Neural cell (in vitro differentiated cells): ENCODE measurements at regions not wholly inside any gene's neighbourhood (a gene's known extent, or its start where the extent isn't known, plus 50 kb on each side); places are given as distances from the start of the nearest gene placed in this dataset.

Source experiments
- H2AFZ ChIP-seq: fragments of 200-600, 300-800 bp; sonication (generic), shearing (Covaris generic); 2 replicates; pipeline ENCODE4 v1.6.0; 2014; ENCODE audit warnings: low read depth, mild to moderate bottlenecking, antibody characterized with exemption, low read length, moderate library complexity
- H3F3A ChIP-seq: fragments of 200-600 bp; shearing (Covaris generic); 2 replicates; pipeline ENCODE4 v1.6.1; 2016; ENCODE audit warnings: mild to moderate bottlenecking, moderate library complexity, mixed read lengths, antibody characterized with exemption, low read length; ENCODE audit not compliant: insufficient read depth, poor library complexity, severe bottlenecking
- H3K27ac ChIP-seq: fragments of 200-600, 300-800 bp; sonication (generic), shearing (Covaris generic); 2 replicates; pipeline ENCODE4 v1.5.1; 2014; ENCODE audit warnings: mild to moderate bottlenecking, low read length, moderate library complexity
- H3K27me3 ChIP-seq: fragments of 300-800, 200-600 bp; sonication (generic), shearing (Covaris generic); 2 replicates; pipeline ENCODE4 v1.6.0; 2014; ENCODE audit warnings: mild to moderate bottlenecking, low read depth, low read length, moderate library complexity; ENCODE audit not compliant: insufficient read depth
- H3K36me3 ChIP-seq: fragments of 300-800, 200-600 bp; sonication (generic), shearing (Covaris generic); 2 replicates; pipeline ENCODE4 v1.5.1; 2014; ENCODE audit warnings: mild to moderate bottlenecking, antibody characterized with exemption, low read length, moderate library complexity; ENCODE audit not compliant: insufficient read depth
- H3K4me2 ChIP-seq: fragments of 300-800, 200-600 bp; sonication (generic), shearing (Covaris generic); 2 replicates; pipeline ENCODE4 v1.6.0; 2014; ENCODE audit warnings: mild to moderate bottlenecking, low read length
- H3K4me3 ChIP-seq: fragments of 300-800, 200-600 bp; sonication (generic), shearing (Covaris generic); 2 replicates; pipeline ENCODE4 v1.5.1; 2014; ENCODE audit warnings: mild to moderate bottlenecking, low read length, moderate library complexity
- H3K79me2 ChIP-seq: fragments of 200-600 bp; shearing (Covaris generic); replicated peaks from 2 replicates; pipeline ENCODE4 v1.6.0; 2014; ENCODE audit warnings: mild to moderate bottlenecking, low read length, moderate library complexity; ENCODE audit not compliant: insufficient read depth
- H3K9ac ChIP-seq: fragments of 300-800, 200-600 bp; sonication (generic), shearing (Covaris generic); 2 replicates; pipeline ENCODE4 v1.6.1; 2016; ENCODE audit warnings: mild to moderate bottlenecking, low read length, mixed read lengths
- H3K9me2 ChIP-seq: fragments of 200-600 bp; shearing (Covaris generic); 2 replicates; pipeline ENCODE4 v1.6.1; 2016; ENCODE audit warnings: mild to moderate bottlenecking, low read length, mixed read lengths; ENCODE audit not compliant: insufficient read depth
- H3K9me3 ChIP-seq: fragments of 200-600, 300-800 bp; sonication (generic), shearing (Covaris generic); 2 replicates; pipeline ENCODE4 v1.6.1; 2016; ENCODE audit warnings: mild to moderate bottlenecking, mixed run types, low read length, moderate library complexity, mixed read lengths
- H4K20me1 ChIP-seq: fragments of 200-600 bp; shearing (Covaris generic); 2 replicates; pipeline ENCODE4 v1.6.1; 2016; ENCODE audit warnings: mild to moderate bottlenecking, mixed run types; ENCODE audit not compliant: insufficient read depth
- CTCF ChIP-seq: fragments of 450-650 bp; IDR thresholded peaks from 2 replicates; pipeline ENCODE4 v1.5.1; 2014; ENCODE audit warnings: antibody characterized with exemption, mild to moderate bottlenecking, moderate library complexity; ENCODE audit not compliant: poor library complexity, severe bottlenecking
- EP300 ChIP-seq: fragments of 450-650 bp; conservative IDR thresholded peaks from 2 replicates; pipeline ENCODE4 v1.6.1; 2014; ENCODE audit warnings: antibody characterized with exemption, mild to moderate bottlenecking, moderate library complexity; ENCODE audit not compliant: poor library complexity, severe bottlenecking
- EZH2 ChIP-seq: fragments of 200-600, 300-800 bp; shearing (Covaris generic), sonication (generic); IDR thresholded peaks from 2 replicates; pipeline ENCODE4 v1.6.1; 2014; ENCODE audit warnings: antibody characterized with exemption, low read length, borderline replicate concordance, mild to moderate bottlenecking; ENCODE audit not compliant: insufficient read depth, poor library complexity, severe bottlenecking
- MXI1 ChIP-seq: fragments of 450-650 bp; conservative IDR thresholded peaks from 2 replicates; pipeline ENCODE4 v1.6.1; 2014; ENCODE audit warnings: antibody characterized with exemption, mild to moderate bottlenecking; ENCODE audit not compliant: poor library complexity, severe bottlenecking
- POLR2AphosphoS5 ChIP-seq: IDR thresholded peaks from 2 replicates; pipeline ENCODE4 v1.6.1; 2012
- RAD21 ChIP-seq: fragments of 450-650 bp; conservative IDR thresholded peaks from 2 replicates; pipeline ENCODE4 v1.6.1; 2014; ENCODE audit warnings: antibody characterized with exemption, mild to moderate bottlenecking, moderate library complexity
- REST ChIP-seq: IDR thresholded peaks from 2 replicates; pipeline ENCODE4 v1.6.1; 2012; ENCODE audit warnings: borderline replicate concordance
- SMC3 ChIP-seq: fragments of 450-650 bp; conservative IDR thresholded peaks from 2 replicates; pipeline ENCODE4 v1.6.1; 2014; ENCODE audit warnings: antibody characterized with exemption, mild to moderate bottlenecking, moderate library complexity; ENCODE audit not compliant: poor library complexity
- TAF1 ChIP-seq: IDR thresholded peaks from 2 replicates; pipeline ENCODE4 v1.6.1; 2012; ENCODE audit warnings: low read depth

- Histone ChIP-seq H3K9me2 (no peaks in the 10 kb centered on the region), H3F3A (no peaks in the 10 kb centered on the region), H3K27ac (no peak overlapping the region), H2AFZ (no peak overlapping the region), H3K36me3 (no peaks in the 10 kb centered on the region), H3K9ac (no peak overlapping the region), H3K79me2 (no peaks in the 10 kb centered on the region), H4K20me1 (no peaks in the 10 kb centered on the region), H3K4me3 (no peak overlapping the region), H3K27me3 (no peaks in the 10 kb centered on the region), H3K4me2 (no peak overlapping the region), H3K9me3 (peaks cover 2% of the 10 kb centered on the region)
- no peak for TF ChIP-seq CTCF
- no peak for TF ChIP-seq EP300
- no peak for TF ChIP-seq POLR2AphosphoS5
- TF ChIP-seq RAD21 = no peak
- no peak for TF ChIP-seq EZH2
- no peak for TF ChIP-seq TAF1
- no peak for TF ChIP-seq SMC3
- TF ChIP-seq REST = no peak
- TF ChIP-seq MXI1 = no peak
Measured at GRCh38 chr4:159413306-159413943, 310.5 kb downstream of the RAPGEF2 start.

DNA sequence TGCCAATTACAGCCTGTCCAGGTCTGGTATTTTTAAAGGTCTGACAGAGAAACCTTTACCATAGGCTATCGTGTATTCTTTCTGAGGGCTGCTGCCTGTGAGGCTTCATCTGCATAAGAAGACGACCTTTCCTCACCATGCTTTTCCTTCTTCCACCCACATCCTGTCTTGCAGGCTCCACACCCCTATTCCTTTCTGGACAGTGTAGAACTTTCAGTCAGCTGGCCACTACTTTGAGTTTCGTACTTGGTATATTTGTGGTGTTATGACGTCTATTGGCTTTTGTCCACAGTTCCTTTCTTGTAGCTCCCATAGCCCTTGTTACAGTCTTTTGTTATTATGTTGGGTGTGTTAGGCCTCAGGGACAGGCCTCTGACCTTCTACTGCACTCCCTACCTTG lies 311.4 kb downstream of the RAPGEF2 start:
- no peaks in the 10 kb centered on the region for H3K36me3 ChIP-seq
- H3K9me3 ChIP-seq = peaks cover 5% of the 10 kb centered on the region
- no peaks in the 10 kb centered on the region for H3F3A ChIP-seq
- H3K9me2 ChIP-seq = no peaks in the 10 kb centered on the region
- no peaks in the 10 kb centered on the region for H3K27me3 ChIP-seq
- no peaks in the 10 kb centered on the region for H3K79me2 ChIP-seq
- TF ChIP-seq TAF1 = no peak
- TF ChIP-seq MXI1 = no peak
- no peak for TF ChIP-seq POLR2AphosphoS5
- TF ChIP-seq EZH2 = no peak
- no peak for TF ChIP-seq EP300
- TF ChIP-seq REST = no peak
- no peak for TF ChIP-seq SMC3
- no peak for TF ChIP-seq RAD21
- no peak for TF ChIP-seq CTCF
- no peak overlapping the region for H2AFZ ChIP-seq
- H4K20me1 ChIP-seq = no peaks in the 10 kb centered on the region
- no peak overlapping the region for H3K4me3 ChIP-seq
- no peak overlapping the region for H3K4me2 ChIP-seq
- H3K27ac ChIP-seq = no peak overlapping the region
- no peak overlapping the region for H3K9ac ChIP-seq
